Transverse colon (tissue), 4 donors: ENCODE measurements at regions not wholly inside any gene's neighbourhood (a gene's known extent, or its start where the extent isn't known, plus 50 kb on each side); places are given as distances from the start of the nearest gene placed in this dataset.
A peak's percentile ranks its signal among the peaks of the same experiment; 100 is the strongest.

Source experiments
- DNase-seq: peaks from one replicate; pipeline ENCODE4 v3.0.0-alpha.2; 2019
- H3K27ac ChIP-seq, 4 donors: fragments of 200-600 bp; sonication (generic); 2 replicates each; pipeline ENCODE4 v1.5.1; 2016 to 2018; ENCODE audit warnings: inconsistent platforms in 4 of 4
- H3K27me3 ChIP-seq: fragments of 200-600 bp; sonication (generic); 2 replicates; pipeline ENCODE4 v1.5.1; 2017; ENCODE audit warnings: inconsistent platforms
- H3K36me3 ChIP-seq, 4 donors: fragments of 200-600 bp; sonication (generic); 2 replicates each; pipeline ENCODE4 v1.5.1; 2017 to 2019; ENCODE audit warnings: inconsistent platforms in 4 of 4
- H3K4me1 ChIP-seq, 4 donors: fragments of 200-600 bp; sonication (generic); 2 replicates each; pipeline ENCODE4 v1.5.1; 2017 to 2020; ENCODE audit warnings: inconsistent platforms in 4 of 4
- H3K4me3 ChIP-seq, 4 donors: fragments of 200-600 bp; sonication (generic); 1 replicate in 1 of 4; 2 replicates in 3 of 4; pipeline versions ENCODE4 v1.5.1 to v1.6.1; 2017 to 2019; ENCODE audit warnings: inconsistent platforms in 4 of 4
- H3K9me3 ChIP-seq, 2 donors: fragments of 200-600 bp; sonication (generic); 2 replicates each; pipeline ENCODE4 v1.5.1; 2017 to 2019; ENCODE audit warnings: inconsistent platforms in 2 of 2
- EP300 ChIP-seq: sonication (generic); formaldehyde crosslinking; IDR thresholded peaks from one replicate; pipeline ENCODE4 v1.6.1; 2017; ENCODE audit warnings: antibody characterized with exemption, low read depth
- POLR2A ChIP-seq: fragments of 450-650 bp; IDR thresholded peaks from one replicate; pipeline ENCODE4 v1.6.1; 2016; ENCODE audit warnings: antibody characterized with exemption, mild to moderate bottlenecking, moderate library complexity
- POLR2AphosphoS5 ChIP-seq, 3 donors: sonication (generic); formaldehyde crosslinking; IDR thresholded peaks; one replicate each; pipeline ENCODE4 v1.6.1; 2016; ENCODE audit warnings: antibody characterized with exemption in 3 of 3
- WGBS, 2 donors: methylation state at CpG; one replicate each; pipeline ENCODE4 v1.1.5; 2018; ENCODE audit warnings: low coverage in 1 of 2; 5-methylcytosine and 5-hydroxymethylcytosine counted together
- in situ Hi-C, 4 donors: fragments of 200-750 bp; cut with MboI; loops; one replicate each; pipeline versions ENCODE4 v1.15.0 to v1.15.1; 2017; ENCODE audit warnings: low sequenced_read_pairs in 3 of 4, low pct_ligation_motif_present in 1 of 4, low pct_unique_long_range_greater_than_20kb in 1 of 4
- intact Hi-C: fragments of 100-400 bp; cut with DNase I; formaldehyde crosslinking; loops from one replicate; pipeline ENCODE4 v1.15.1; 2023; ENCODE audit warnings: low total_unique reads
- TF ChIP-seq, protein P1 (sequence below), 5 experiments: fragments of 200-600 bp in 3 of 5; fragments of 450-650 bp in 2 of 5; sonication (generic) in 3 of 5; IDR thresholded peaks; 1 replicate in 2 of 5; 2 replicates in 3 of 5; pipeline ENCODE4 v1.5.1; 2016 to 2017; ENCODE audit warnings: antibody characterized with exemption in 5 of 5, inconsistent platforms in 3 of 5, mild to moderate bottlenecking in 2 of 5, moderate library complexity in 1 of 5

DNA sequence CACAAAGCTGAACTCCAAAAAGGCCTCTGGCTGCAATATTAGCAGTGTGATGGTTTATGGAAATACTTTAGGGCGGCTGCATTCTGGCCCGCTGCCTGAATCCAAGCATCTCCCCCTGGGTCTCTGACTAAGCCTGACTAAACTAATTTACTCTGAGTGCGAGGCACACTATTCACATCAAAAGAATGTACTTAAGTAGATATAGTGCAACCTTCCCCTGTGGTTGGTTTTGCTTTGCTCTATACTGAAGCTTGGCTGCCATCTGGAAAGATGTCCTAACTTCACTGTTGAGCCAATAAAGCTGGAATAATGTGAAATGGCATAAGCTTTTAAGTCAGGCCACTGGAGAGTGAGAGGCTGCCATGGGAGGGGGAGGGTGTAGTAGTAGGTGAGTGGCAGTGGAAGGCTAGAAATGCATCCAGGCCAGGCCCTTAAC, 321.6 kb downstream of the AASDHPPT start:
- DNase-seq, result no peak

DNA sequence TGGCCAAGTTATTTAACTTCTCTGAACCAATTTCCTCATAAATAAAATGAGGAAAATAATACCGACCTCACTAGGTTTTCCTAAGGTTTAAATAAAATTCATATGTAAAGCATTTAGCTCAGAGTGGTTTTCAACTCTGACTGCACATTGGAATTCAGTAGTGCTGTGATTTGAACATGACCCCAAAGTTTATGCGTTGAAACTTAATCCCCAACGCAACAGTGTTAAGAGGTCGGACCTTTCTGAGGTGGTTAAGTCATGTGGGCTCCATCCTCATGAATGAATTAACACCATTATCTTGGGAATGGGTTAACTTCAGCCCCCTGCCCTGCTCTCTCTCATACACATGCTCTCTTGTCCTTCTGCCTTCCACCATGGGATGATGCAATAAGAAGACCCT, 322.2 kb downstream of the AASDHPPT start:
- Histone ChIP-seq H3K27me3 (no peaks in the 10 kb centered on the region), H3K4me3 (no peak overlapping the region), H3K9me3 (no peaks in the 10 kb centered on the region), H3K36me3 (no peaks in the 10 kb centered on the region), H3K4me1 (peaks cover 0 to 8% (median 0%) of the 10 kb centered on the region in 4 donors), H3K27ac (no peak overlapping the region)
- TF ChIP-seq EP300, result no peak
- TF ChIP-seq, protein P1, sequence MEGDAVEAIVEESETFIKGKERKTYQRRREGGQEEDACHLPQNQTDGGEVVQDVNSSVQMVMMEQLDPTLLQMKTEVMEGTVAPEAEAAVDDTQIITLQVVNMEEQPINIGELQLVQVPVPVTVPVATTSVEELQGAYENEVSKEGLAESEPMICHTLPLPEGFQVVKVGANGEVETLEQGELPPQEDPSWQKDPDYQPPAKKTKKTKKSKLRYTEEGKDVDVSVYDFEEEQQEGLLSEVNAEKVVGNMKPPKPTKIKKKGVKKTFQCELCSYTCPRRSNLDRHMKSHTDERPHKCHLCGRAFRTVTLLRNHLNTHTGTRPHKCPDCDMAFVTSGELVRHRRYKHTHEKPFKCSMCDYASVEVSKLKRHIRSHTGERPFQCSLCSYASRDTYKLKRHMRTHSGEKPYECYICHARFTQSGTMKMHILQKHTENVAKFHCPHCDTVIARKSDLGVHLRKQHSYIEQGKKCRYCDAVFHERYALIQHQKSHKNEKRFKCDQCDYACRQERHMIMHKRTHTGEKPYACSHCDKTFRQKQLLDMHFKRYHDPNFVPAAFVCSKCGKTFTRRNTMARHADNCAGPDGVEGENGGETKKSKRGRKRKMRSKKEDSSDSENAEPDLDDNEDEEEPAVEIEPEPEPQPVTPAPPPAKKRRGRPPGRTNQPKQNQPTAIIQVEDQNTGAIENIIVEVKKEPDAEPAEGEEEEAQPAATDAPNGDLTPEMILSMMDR (IDR thresholded peaks at IDR 0.05), result no peak
- no peak for TF ChIP-seq POLR2AphosphoS5 (IDR thresholded peaks at IDR 0.05)
- TF ChIP-seq POLR2A, result no peak
- intact Hi-C loops (no loop called here), in situ Hi-C loops (no loop called here)
- no peak for DNase-seq
- WGBS, 2 donors, result 85 to 86% methylated on average over 1 to 4 of the region's 4 CpGs

More for the DNA sequence above, 321.6 kb downstream of the AASDHPPT start:
- Histone ChIP-seq H3K4me1 (peaks cover 0 to 8% (median 0%) of the 10 kb centered on the region in 4 donors), H3K36me3 (no peaks in the 10 kb centered on the region), H3K27ac (peak overlapping the region in 2 of 4 donors; percentile 2 to 17), H3K4me3 (no peak overlapping the region), H3K27me3 (no peaks in the 10 kb centered on the region), H3K9me3 (no peaks in the 10 kb centered on the region)
- intact Hi-C loops, result no loop called here
- in situ Hi-C loops, result no loop called here
- 57 to 74% methylated on average over 3 of the region's 3 CpGs for WGBS, 2 donors
- TF ChIP-seq POLR2A (no peak), POLR2AphosphoS5 (IDR thresholded peaks at IDR 0.05) (no peak), EP300 (no peak)
- TF ChIP-seq, protein P1 (IDR thresholded peaks at IDR 0.05), result no peak

DNA sequence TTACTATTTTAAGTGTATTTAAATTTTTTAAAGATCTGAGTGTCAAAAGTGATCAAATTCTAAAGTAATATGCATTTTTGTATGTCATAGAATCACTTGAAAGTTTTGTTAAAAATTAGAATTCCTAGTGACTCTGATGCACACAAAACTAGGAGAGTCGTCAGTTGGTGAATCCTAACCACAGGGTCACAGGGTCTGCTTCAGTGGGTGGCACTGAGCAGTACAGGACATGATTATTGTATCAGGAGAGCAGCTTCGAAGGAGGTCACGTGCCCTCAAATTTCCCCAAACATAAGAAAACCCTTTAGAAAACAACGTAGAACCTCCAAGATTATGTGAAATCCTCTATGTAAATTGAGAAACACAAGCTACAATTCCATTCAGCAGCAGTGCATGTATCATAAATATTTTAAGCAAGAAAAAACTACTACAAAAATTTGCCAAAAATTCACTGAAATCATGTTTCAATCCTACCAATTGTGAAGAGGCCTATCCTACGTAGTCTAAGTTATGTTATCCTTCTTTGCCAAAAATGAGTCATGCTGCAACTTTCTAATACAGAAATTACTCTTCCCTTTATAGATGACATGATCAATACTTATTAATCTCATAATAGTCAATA, 323.6 kb downstream of the AASDHPPT start:
- 72 to 80% methylated on average over 5 of the region's 5 CpGs for WGBS, 2 donors
- H3K36me3 ChIP-seq, result no peaks in the 10 kb centered on the region
- DNase-seq, result no peak
- no peaks in the 10 kb centered on the region for H3K9me3 ChIP-seq
- in situ Hi-C loops, result no loop called here
- no peak for TF ChIP-seq POLR2A
- TF ChIP-seq POLR2AphosphoS5 (IDR thresholded peaks at IDR 0.05), result no peak
- TF ChIP-seq, protein P1 (IDR thresholded peaks at IDR 0.05), result no peak
- TF ChIP-seq EP300, result no peak
- peaks cover 0 to 8% (median 0%) of the 10 kb centered on the region in 4 donors for H3K4me1 ChIP-seq
- H3K27me3 ChIP-seq, result no peaks in the 10 kb centered on the region
- H3K27ac ChIP-seq, result no peak overlapping the region
- no peak overlapping the region for H3K4me3 ChIP-seq
- intact Hi-C loops, result no loop called here

DNA sequence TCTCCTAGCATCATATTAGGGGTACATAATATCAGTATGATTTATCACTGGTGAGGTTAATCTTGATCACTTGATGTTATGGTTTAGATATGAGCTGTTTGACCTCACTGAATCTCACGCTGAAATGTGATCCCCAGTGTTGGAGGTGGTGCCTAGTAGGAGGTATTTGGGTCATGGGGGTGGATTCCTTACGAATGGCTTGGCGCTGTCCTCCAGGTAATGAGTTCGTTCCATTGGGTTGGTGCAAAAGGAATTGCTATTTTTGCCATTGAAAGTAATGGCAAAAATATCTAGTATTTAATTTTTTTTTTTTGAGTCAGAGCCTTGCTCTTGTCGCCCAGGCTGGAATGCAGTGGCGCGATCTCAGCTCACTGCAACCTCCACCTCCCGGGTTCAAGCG, 326.3 kb downstream of the AASDHPPT start:
- Histone ChIP-seq H3K9me3 (no peaks in the 10 kb centered on the region), H3K4me3 (no peak overlapping the region), H3K4me1 (peaks cover 0 to 2% (median 0%) of the 10 kb centered on the region in 4 donors), H3K36me3 (no peaks in the 10 kb centered on the region), H3K27ac (no peak overlapping the region), H3K27me3 (no peaks in the 10 kb centered on the region)
- intact Hi-C loops (no loop called here), in situ Hi-C loops (no loop called here)
- TF ChIP-seq EP300 (no peak), POLR2A (no peak), POLR2AphosphoS5 (IDR thresholded peaks at IDR 0.05) (no peak)
- TF ChIP-seq, protein P1 (IDR thresholded peaks at IDR 0.05), result no peak
- no peak for DNase-seq
- 88 to 94% methylated on average over 5 to 9 of the region's 9 CpGs for WGBS, 2 donors
